ENCODE measurements at regions not wholly inside any gene's neighbourhood (a gene's known extent, or its start where the extent isn't known, plus 50 kb on each side); places are given as distances from the start of the nearest gene placed in this dataset.

DNA sequence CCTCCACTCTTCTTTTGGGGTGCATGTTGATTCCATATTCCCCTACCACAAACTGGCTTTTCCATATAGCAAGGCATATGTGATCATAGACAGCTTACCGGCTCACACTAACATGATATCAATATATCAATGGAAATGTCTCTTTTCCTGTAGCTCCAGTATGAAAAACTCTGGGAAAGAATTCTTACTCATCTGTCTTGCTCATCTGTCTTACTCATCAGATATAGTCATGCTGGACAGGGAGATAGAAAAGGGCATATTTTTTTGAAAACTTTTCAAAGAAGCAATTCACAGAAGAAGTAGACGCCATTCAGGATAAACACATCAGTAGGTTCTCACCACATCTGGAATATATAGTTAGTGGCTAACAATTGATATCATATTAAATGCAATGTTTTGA is 794.7 kb downstream of the RAB28 start:
- TF ChIP-seq, protein P1, sequence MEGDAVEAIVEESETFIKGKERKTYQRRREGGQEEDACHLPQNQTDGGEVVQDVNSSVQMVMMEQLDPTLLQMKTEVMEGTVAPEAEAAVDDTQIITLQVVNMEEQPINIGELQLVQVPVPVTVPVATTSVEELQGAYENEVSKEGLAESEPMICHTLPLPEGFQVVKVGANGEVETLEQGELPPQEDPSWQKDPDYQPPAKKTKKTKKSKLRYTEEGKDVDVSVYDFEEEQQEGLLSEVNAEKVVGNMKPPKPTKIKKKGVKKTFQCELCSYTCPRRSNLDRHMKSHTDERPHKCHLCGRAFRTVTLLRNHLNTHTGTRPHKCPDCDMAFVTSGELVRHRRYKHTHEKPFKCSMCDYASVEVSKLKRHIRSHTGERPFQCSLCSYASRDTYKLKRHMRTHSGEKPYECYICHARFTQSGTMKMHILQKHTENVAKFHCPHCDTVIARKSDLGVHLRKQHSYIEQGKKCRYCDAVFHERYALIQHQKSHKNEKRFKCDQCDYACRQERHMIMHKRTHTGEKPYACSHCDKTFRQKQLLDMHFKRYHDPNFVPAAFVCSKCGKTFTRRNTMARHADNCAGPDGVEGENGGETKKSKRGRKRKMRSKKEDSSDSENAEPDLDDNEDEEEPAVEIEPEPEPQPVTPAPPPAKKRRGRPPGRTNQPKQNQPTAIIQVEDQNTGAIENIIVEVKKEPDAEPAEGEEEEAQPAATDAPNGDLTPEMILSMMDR (IDR thresholded peaks at IDR 0.05): no peak
- no peak for TF ChIP-seq EZH2 (IDR thresholded peaks at IDR 0.05; ENCODE audit: borderline replicate concordance, insufficient read depth, low read depth, low read length, poor library complexity, severe bottlenecking)

Data from B cell (primary cell).